ENCODE measurements at regions not wholly inside any gene's neighbourhood (a gene's known extent, or its start where the extent isn't known, plus 50 kb on each side); places are given as distances from the start of the nearest gene placed in this dataset.

DNA sequence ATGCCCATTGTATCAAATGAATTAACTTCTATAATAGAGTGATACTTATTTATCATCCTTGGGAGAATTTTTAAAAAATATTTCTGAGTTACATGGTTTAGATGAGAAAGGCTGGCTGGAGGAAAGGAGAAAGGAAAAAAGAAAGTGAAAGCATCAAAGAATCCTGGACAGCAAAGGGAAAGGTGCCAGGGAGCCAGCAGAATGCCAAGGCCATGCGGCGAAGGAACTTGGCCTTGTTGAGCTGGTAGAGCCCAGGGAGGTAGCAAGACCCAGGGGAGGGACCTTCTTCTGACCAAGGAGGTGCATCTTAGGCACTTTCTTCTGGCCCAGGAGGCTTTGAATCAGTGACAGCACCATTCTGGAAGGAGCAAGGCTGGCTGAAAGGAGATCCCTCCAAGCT lies 240.5 kb downstream of the ENC1 start:
- Histone ChIP-seq H3K9me3 (ENCODE audit: control insufficient read depth in 2 of 2, insufficient read depth in 1 of 2, low read depth in 1 of 2, low read length in 1 of 2) (peaks cover 0 to 4% of the 10 kb centered on the region in 2 donors), H3K4me1 (ENCODE audit: control insufficient read depth in 3 of 3, insufficient read depth in 2 of 3, low read depth in 1 of 3, low read length in 2 of 3) (peaks cover 0 to 24% (median 0%) of the 10 kb centered on the region in 3 donors), H3K27me3 (ENCODE audit: control insufficient read depth in 3 of 3, insufficient read depth in 3 of 3, low read length in 3 of 3) (no peaks in the 10 kb centered on the region), H3K36me3 (ENCODE audit: control insufficient read depth in 3 of 3, insufficient read depth in 2 of 3, low read depth in 1 of 3, low read length in 3 of 3) (no peaks in the 10 kb centered on the region), H3K4me3 (ENCODE audit: low read depth in 1 of 3, low read length in 3 of 3) (no peak overlapping the region), H3K27ac (ENCODE audit: low read depth in 1 of 3, low read length in 2 of 3) (no peak overlapping the region)
- FAIRE-seq (no peak), DNase-seq (peak in 1 of 2 donors; percentile 69)
- WGBS, 3 donors: 24 to 43% (median 40%) methylated on average over 2 of the region's 2 CpGs

DNA sequence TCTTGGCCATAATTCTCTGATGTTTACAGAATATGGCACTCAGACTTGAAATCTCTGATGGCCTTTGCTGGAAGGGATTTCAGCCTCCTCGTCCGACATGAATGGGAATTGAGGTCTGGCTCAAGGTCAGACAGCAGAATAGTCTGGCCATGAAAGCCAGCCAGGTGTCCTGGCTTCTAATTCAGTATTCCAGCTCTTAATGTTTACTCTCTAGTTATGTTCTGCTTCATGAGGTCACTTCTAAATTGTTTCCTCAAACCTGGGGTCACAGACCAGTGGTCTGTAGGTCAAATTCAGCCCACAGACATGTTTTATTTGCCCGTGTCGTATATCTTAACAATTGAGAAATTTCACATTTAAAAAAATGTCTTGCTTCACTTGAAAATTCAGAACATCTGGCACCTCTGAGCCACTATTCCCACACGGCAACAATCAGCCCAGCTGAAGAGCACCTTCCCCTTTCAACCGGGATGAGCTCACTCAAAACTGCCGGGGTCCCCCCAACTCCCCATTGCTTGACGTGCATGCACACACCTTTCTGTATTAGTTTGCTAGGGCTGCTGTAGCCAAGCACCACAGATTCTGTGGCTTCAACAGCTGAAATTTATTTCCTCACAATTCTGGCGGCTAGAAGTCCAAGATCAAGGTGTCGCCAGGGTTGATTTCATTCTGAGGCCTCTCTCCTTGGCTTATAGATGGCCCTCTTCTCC lies 243.5 kb downstream of the ENC1 start:
- no peak for DNase-seq
- Histone ChIP-seq H3K27me3 (ENCODE audit: control insufficient read depth in 3 of 3, insufficient read depth in 3 of 3, low read length in 3 of 3) (no peaks in the 10 kb centered on the region), H3K4me3 (ENCODE audit: low read depth in 1 of 3, low read length in 3 of 3) (no peak overlapping the region), H3K36me3 (ENCODE audit: control insufficient read depth in 3 of 3, insufficient read depth in 2 of 3, low read depth in 1 of 3, low read length in 3 of 3) (no peaks in the 10 kb centered on the region), H3K9me3 (ENCODE audit: control insufficient read depth in 2 of 2, insufficient read depth in 1 of 2, low read depth in 1 of 2, low read length in 1 of 2) (peaks cover 0 to 4% of the 10 kb centered on the region in 2 donors), H3K4me1 (ENCODE audit: control insufficient read depth in 3 of 3, insufficient read depth in 2 of 3, low read depth in 1 of 3, low read length in 2 of 3) (peaks cover 0 to 42% (median 2%) of the 10 kb centered on the region in 3 donors), H3K27ac (ENCODE audit: low read depth in 1 of 3, low read length in 2 of 3) (no peak overlapping the region)
- no peak for FAIRE-seq
- 78 to 82% (median 80%) methylated on average over 10 of the region's 10 CpGs for WGBS, 3 donors

DNA sequence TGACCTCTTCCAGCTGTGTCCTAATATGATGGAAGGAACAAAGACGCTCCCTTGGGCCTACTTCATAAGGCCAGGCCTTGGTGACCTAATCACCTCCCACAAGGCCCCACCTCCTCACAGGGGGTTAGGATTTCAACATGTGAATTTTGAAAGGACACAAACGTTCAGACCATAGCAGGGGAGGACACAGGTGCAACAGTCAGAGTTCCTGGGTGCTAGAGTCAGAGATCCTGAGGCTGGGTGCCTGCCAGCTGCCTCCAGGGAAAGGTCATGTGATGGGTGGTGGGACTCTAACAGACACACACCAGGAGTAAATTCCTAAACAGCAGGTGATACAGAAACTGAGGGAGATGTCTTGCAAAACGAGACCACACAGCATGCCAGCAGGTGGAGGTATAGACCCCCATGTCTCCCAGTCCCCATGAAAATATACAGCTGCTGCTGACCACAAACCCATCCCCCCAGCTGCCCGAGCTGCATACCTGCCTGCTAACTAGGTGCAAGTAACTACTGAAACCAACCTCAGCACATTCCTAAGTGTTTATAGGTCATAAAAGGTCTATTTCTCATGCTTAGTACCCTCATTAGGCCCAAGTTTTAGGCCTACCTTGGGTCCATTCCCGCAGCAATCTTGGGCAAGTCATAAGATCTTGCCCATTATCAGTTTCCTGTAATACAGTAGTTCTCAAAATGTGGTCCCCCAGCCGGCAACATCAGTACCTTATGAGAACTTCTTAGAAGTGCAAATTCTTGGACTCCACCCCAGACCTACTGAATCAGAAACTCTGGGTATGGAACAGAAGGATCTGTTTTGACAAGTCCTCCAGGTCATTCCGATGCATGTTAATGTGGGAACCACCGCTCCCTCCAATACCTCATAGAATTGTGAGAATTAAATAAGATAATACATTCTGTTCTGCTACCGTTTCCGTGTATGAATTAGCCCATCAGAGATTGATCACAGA lies 245.3 kb downstream of the ENC1 start:
- Histone ChIP-seq H3K9me3 (ENCODE audit: control insufficient read depth in 2 of 2, insufficient read depth in 1 of 2, low read depth in 1 of 2, low read length in 1 of 2) (peaks cover 0 to 4% of the 10 kb centered on the region in 2 donors), H3K27me3 (ENCODE audit: control insufficient read depth in 3 of 3, insufficient read depth in 3 of 3, low read length in 3 of 3) (no peaks in the 10 kb centered on the region), H3K36me3 (ENCODE audit: control insufficient read depth in 3 of 3, insufficient read depth in 2 of 3, low read depth in 1 of 3, low read length in 3 of 3) (no peaks in the 10 kb centered on the region), H3K27ac (ENCODE audit: low read depth in 1 of 3, low read length in 2 of 3) (peak overlapping the region in 1 of 3 donors; percentile 87), H3K4me1 (ENCODE audit: control insufficient read depth in 3 of 3, insufficient read depth in 2 of 3, low read depth in 1 of 3, low read length in 2 of 3) (peaks cover 0 to 45% (median 2%) of the 10 kb centered on the region in 3 donors), H3K4me3 (ENCODE audit: low read depth in 1 of 3, low read length in 3 of 3) (no peak overlapping the region)
- DNase-seq: peak in 1 of 2 donors; percentile 84
- WGBS, 3 donors: 75 to 84% (median 77%) methylated on average over 10 of the region's 10 CpGs
- no peak for FAIRE-seq

DNA sequence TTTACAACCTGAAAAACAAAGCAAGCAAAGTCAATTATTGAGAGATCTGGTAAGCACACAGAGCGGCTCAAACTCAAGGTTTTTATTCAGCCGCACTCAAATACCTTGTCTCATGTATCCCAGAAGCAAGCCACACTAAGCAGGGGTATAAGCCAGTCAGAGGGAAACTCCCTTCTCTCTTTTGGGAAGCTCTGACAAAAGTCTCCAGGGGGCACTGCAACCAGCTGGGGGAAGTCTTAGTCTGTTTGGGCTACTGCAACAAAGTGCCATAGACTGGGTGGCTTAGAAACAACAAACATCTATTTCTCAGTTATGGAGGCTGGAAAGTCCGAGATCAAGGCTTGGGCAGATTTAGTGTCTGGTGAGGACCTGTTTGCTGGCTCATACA lies 246.0 kb downstream of the ENC1 start:
- no peak overlapping the region for H3K4me3 ChIP-seq (ENCODE audit: low read depth in 1 of 3, low read length in 3 of 3)
- H3K27me3 ChIP-seq (ENCODE audit: control insufficient read depth in 3 of 3, insufficient read depth in 3 of 3, low read length in 3 of 3): no peaks in the 10 kb centered on the region
- DNase-seq (peak in 1 of 2 donors; percentile 65), FAIRE-seq (no peak)
- peaks cover 0 to 4% of the 10 kb centered on the region in 2 donors for H3K9me3 ChIP-seq (ENCODE audit: control insufficient read depth in 2 of 2, insufficient read depth in 1 of 2, low read depth in 1 of 2, low read length in 1 of 2)
- H3K36me3 ChIP-seq (ENCODE audit: control insufficient read depth in 3 of 3, insufficient read depth in 2 of 3, low read depth in 1 of 3, low read length in 3 of 3): no peaks in the 10 kb centered on the region
- peaks cover 0 to 45% (median 2%) of the 10 kb centered on the region in 3 donors for H3K4me1 ChIP-seq (ENCODE audit: control insufficient read depth in 3 of 3, insufficient read depth in 2 of 3, low read depth in 1 of 3, low read length in 2 of 3)
- H3K27ac ChIP-seq (ENCODE audit: low read depth in 1 of 3, low read length in 2 of 3): peak overlapping the region in 1 of 3 donors; percentile 87
- 90 to 98% (median 97%) methylated on average over 3 of the region's 3 CpGs for WGBS, 3 donors

DNA sequence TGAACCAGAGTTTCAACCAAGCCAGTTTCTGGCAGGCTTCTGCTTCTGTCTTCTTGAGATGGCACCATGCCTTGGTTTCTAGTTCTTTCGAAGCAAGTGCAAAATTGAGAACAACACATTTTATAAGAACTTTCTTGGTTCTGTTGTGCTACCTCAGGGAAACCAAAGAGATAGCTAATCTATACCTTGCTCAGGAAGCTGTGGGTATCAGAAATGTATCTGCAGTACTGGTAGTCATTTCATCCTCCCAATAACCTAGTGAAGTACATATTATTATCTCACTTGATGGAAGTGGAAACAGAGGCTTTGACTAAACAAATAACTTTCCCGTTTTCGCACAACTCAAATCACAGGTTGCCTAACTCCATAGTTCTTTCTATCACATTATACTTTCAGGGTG lies 246.6 kb downstream of the ENC1 start:
- Histone ChIP-seq H3K27me3 (ENCODE audit: control insufficient read depth in 3 of 3, insufficient read depth in 3 of 3, low read length in 3 of 3) (no peaks in the 10 kb centered on the region), H3K4me1 (ENCODE audit: control insufficient read depth in 3 of 3, insufficient read depth in 2 of 3, low read depth in 1 of 3, low read length in 2 of 3) (peaks cover 0 to 45% (median 2%) of the 10 kb centered on the region in 3 donors), H3K4me3 (ENCODE audit: low read depth in 1 of 3, low read length in 3 of 3) (no peak overlapping the region), H3K9me3 (ENCODE audit: control insufficient read depth in 2 of 2, insufficient read depth in 1 of 2, low read depth in 1 of 2, low read length in 1 of 2) (no peaks in the 10 kb centered on the region), H3K27ac (ENCODE audit: low read depth in 1 of 3, low read length in 2 of 3) (peak overlapping the region in 1 of 3 donors; percentile 87), H3K36me3 (ENCODE audit: control insufficient read depth in 3 of 3, insufficient read depth in 2 of 3, low read depth in 1 of 3, low read length in 3 of 3) (no peaks in the 10 kb centered on the region)
- 72 to 88% (median 78%) methylated on average over 3 of the region's 3 CpGs for WGBS, 3 donors
- DNase-seq (no peak), FAIRE-seq (no peak)

DNA sequence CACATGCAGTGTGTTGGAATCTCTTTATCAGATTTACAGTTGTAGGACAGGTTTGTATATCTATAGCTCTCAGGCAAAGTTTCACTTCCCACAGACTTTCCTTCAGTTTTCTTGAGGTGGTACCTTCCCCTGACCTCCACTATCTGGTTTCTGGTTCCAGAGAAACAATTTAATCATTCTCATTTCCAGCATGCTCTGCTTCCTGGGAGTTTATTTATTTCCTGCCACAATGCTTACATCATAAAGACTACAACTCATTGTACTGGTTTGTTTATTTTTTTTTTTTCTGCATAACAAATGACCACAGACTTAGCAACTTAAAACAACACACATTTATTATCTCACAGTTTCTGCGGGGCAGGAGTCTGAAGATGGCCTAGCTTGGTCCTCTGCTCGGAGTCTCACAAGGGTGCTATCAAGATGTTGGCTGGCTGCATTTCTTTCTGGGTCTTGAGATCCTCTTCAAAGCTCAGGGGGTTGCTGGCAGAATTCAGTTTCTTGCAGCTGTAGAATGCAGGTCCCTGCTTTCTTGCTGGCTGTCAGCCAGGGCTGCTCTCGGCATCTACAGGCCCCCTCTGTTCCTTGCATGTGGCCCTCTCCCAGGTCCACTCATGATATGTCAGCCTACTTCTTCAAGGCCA lies 247.7 kb downstream of the ENC1 start:
- no peaks in the 10 kb centered on the region for H3K9me3 ChIP-seq (ENCODE audit: control insufficient read depth in 2 of 2, insufficient read depth in 1 of 2, low read depth in 1 of 2, low read length in 1 of 2)
- H3K4me1 ChIP-seq (ENCODE audit: control insufficient read depth in 3 of 3, insufficient read depth in 2 of 3, low read depth in 1 of 3, low read length in 2 of 3): peaks cover 0 to 45% (median 2%) of the 10 kb centered on the region in 3 donors
- no peak for FAIRE-seq
- no peaks in the 10 kb centered on the region for H3K27me3 ChIP-seq (ENCODE audit: control insufficient read depth in 3 of 3, insufficient read depth in 3 of 3, low read length in 3 of 3)
- H3K4me3 ChIP-seq (ENCODE audit: low read depth in 1 of 3, low read length in 3 of 3): no peak overlapping the region
- peak overlapping the region in 1 of 3 donors; percentile 87 for H3K27ac ChIP-seq (ENCODE audit: low read depth in 1 of 3, low read length in 2 of 3)
- no peaks in the 10 kb centered on the region for H3K36me3 ChIP-seq (ENCODE audit: control insufficient read depth in 3 of 3, insufficient read depth in 2 of 3, low read depth in 1 of 3, low read length in 3 of 3)
- 55 to 88% (median 77%) methylated on average over 3 of the region's 3 CpGs for WGBS, 3 donors
- peak in 1 of 2 donors; percentile 71 for DNase-seq

DNA sequence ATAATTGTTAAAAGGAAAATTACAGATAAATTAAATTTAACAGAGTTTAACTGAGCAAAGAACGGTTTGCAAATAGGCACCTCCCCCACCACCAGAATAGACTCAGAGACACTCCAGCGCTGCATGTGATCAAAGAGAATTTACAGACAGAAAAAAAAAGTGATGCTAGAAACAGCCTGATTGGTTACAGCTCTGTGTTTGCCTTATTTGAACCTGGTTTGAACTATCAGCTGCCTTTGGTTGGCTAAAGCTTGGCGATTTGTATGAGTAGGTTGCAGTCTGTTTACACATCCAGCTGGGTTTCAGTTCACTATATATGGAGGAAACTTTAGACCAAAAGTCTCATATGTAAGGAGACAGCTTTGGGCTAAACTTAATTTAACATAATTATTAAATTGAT lies 249.1 kb downstream of the ENC1 start:
- Histone ChIP-seq H3K36me3 (ENCODE audit: control insufficient read depth in 3 of 3, insufficient read depth in 2 of 3, low read depth in 1 of 3, low read length in 3 of 3) (no peaks in the 10 kb centered on the region), H3K4me3 (ENCODE audit: low read depth in 1 of 3, low read length in 3 of 3) (no peak overlapping the region), H3K4me1 (ENCODE audit: control insufficient read depth in 3 of 3, insufficient read depth in 2 of 3, low read depth in 1 of 3, low read length in 2 of 3) (peaks cover 0 to 42% (median 2%) of the 10 kb centered on the region in 3 donors), H3K9me3 (ENCODE audit: control insufficient read depth in 2 of 2, insufficient read depth in 1 of 2, low read depth in 1 of 2, low read length in 1 of 2) (peaks cover 0 to 2% of the 10 kb centered on the region in 2 donors), H3K27ac (ENCODE audit: low read depth in 1 of 3, low read length in 2 of 3) (no peak overlapping the region), H3K27me3 (ENCODE audit: control insufficient read depth in 3 of 3, insufficient read depth in 3 of 3, low read length in 3 of 3) (no peaks in the 10 kb centered on the region)
- 75 to 91% (median 79%) methylated on average over 3 of the region's 3 CpGs for WGBS, 3 donors
- DNase-seq (no peak), FAIRE-seq (no peak)

DNA sequence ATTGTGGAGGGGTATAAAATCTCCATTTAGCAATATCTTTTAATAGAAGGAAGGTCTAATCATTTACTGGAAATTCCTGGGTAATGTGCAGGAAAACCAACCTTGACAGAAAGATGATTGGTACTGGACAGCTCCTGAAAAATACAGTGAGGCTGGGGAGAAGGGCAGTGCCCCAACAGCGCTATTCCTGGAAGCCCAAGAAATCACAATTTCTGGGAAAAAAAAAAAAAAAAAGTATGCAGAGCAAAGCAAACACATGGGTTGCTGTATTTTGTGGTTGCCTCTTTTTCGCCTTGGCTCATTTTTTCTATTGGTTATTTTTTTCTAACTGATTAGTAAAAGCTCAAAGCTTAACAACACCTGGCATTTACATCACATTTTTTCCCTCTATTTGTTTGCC lies 249.7 kb downstream of the ENC1 start:
- Histone ChIP-seq H3K4me3 (ENCODE audit: low read depth in 1 of 3, low read length in 3 of 3) (no peak overlapping the region), H3K27ac (ENCODE audit: low read depth in 1 of 3, low read length in 2 of 3) (no peak overlapping the region), H3K4me1 (ENCODE audit: control insufficient read depth in 3 of 3, insufficient read depth in 2 of 3, low read depth in 1 of 3, low read length in 2 of 3) (peaks cover 0 to 37% (median 2%) of the 10 kb centered on the region in 3 donors), H3K36me3 (ENCODE audit: control insufficient read depth in 3 of 3, insufficient read depth in 2 of 3, low read depth in 1 of 3, low read length in 3 of 3) (no peaks in the 10 kb centered on the region), H3K9me3 (ENCODE audit: control insufficient read depth in 2 of 2, insufficient read depth in 1 of 2, low read depth in 1 of 2, low read length in 1 of 2) (peaks cover 0 to 2% of the 10 kb centered on the region in 2 donors), H3K27me3 (ENCODE audit: control insufficient read depth in 3 of 3, insufficient read depth in 3 of 3, low read length in 3 of 3) (no peaks in the 10 kb centered on the region)
- DNase-seq (no peak), FAIRE-seq (no peak)
- 88 to 93% (median 91%) methylated on average over 2 of the region's 2 CpGs for WGBS, 3 donors

Data from small intestine (tissue), 7 donors.